IMR-90 (cell line): ENCODE measurements at regions not wholly inside any gene's neighbourhood (a gene's known extent, or its start where the extent isn't known, plus 50 kb on each side); places are given as distances from the start of the nearest gene placed in this dataset.

ENCODE experiments used
- ATAC-seq: fragments of 200-7000 bp; cut with Tn5 transposase; 2 replicates; pipeline ENCODE4 v1.9.1; 2020; ENCODE audit warnings: low read depth, mild to moderate bottlenecking, moderate library complexity
- BruUV-seq: library from RNA; stranded (reverse); fragments of 400-500 nt; replicated peaks from 2 replicates; lab custom pipeline; 2021; lab: Mats Ljungman, UMichigan
- CTCF ChIA-PET: fragments of 300-600 bp; formaldehyde crosslinking; extraction: SDS; loops from one replicate; lab custom pipeline; 2021; ENCODE audit warnings: antibody characterized with exemption; lab: Yijun Ruan, JAX
- POLR2A ChIA-PET: fragments of 300-600 bp; sonication (Branson Sonifier 250); formaldehyde crosslinking; loops from one replicate; lab custom pipeline; 2022; ENCODE audit warnings: antibody characterized with exemption; ENCODE audit not compliant: unreplicated experiment; lab: Charles Lee
- DNase-seq: peaks from one replicate; pipeline ENCODE4 v3.0.0; 2013
- H2AFZ ChIP-seq: replicated peaks from 2 replicates; pipeline ENCODE3; 2013; ENCODE audit warnings: low read length, mild to moderate bottlenecking; ENCODE audit not compliant: poor library complexity
- H2AK5ac ChIP-seq: 2 replicates; pipeline ENCODE4 v1.6.1; 2013; ENCODE audit warnings: low read depth, low read length, inconsistent platforms
- H2AK9ac ChIP-seq: replicated peaks from 2 replicates; pipeline ENCODE3; 2013; ENCODE audit warnings: mild to moderate bottlenecking, low read depth, low read length, moderate library complexity; ENCODE audit not compliant: poor library complexity
- H2BK120ac ChIP-seq: 2 replicates; pipeline ENCODE4 v1.6.1; 2013; ENCODE audit warnings: low read depth, low read length, inconsistent platforms
- H2BK15ac ChIP-seq: 3 replicates; pipeline ENCODE4 v1.6.1; 2013; ENCODE audit warnings: low read depth, low read length, inconsistent platforms
- H2BK20ac ChIP-seq: 2 replicates; pipeline ENCODE4 v1.6.1; 2013; ENCODE audit warnings: low read depth, mild to moderate bottlenecking, inconsistent platforms, low read length, moderate library complexity
- H2BK5ac ChIP-seq: 2 replicates; pipeline ENCODE4 v1.6.1; 2013; ENCODE audit warnings: mild to moderate bottlenecking, low read depth, low read length, inconsistent platforms; ENCODE audit not compliant: poor library complexity, severe bottlenecking
- H3K14ac ChIP-seq: replicated peaks from 2 replicates; pipeline ENCODE4 v1.6.1; 2013; ENCODE audit warnings: low read depth, low read length, inconsistent platforms
- H3K18ac ChIP-seq: 2 replicates; pipeline ENCODE4 v1.6.1; 2013; ENCODE audit warnings: low read depth, low read length, control low read depth
- H3K23ac ChIP-seq: 2 replicates; pipeline ENCODE4 v1.6.1; 2013; ENCODE audit warnings: low read depth, low read length, inconsistent platforms
- H3K27ac ChIP-seq: 2 replicates; pipeline ENCODE4 v1.5.1; 2013; ENCODE audit warnings: mild to moderate bottlenecking, control low read depth, low read length; ENCODE audit not compliant: insufficient read depth
- H3K27me3 ChIP-seq: 2 replicates; pipeline ENCODE4 v1.6.1; 2013; ENCODE audit warnings: low read length; ENCODE audit not compliant: control insufficient read depth, insufficient read depth
- H3K36me3 ChIP-seq: 2 replicates; pipeline ENCODE4 v1.6.1; 2013; ENCODE audit warnings: low read length, mixed read lengths; ENCODE audit not compliant: control insufficient read depth, insufficient read depth
- H3K4ac ChIP-seq: 2 replicates; pipeline ENCODE4 v1.6.1; 2013; ENCODE audit warnings: low read depth, low read length, inconsistent platforms
- H3K4me1 ChIP-seq: 2 replicates; pipeline ENCODE4 v1.6.1; 2013; ENCODE audit warnings: low read length, mixed read lengths; ENCODE audit not compliant: control insufficient read depth, insufficient read depth
- H3K4me2 ChIP-seq: 2 replicates; pipeline ENCODE4 v1.6.1; 2013; ENCODE audit warnings: low read depth, mild to moderate bottlenecking, control low read depth, low read length, moderate library complexity
- H3K4me3 ChIP-seq: 2 replicates; pipeline ENCODE4 v1.5.1; 2013; ENCODE audit warnings: low read depth, mild to moderate bottlenecking, control low read depth, low read length, moderate library complexity; ENCODE audit not compliant: insufficient read depth
- H3K56ac ChIP-seq: 2 replicates; pipeline ENCODE4 v1.6.1; 2013; ENCODE audit warnings: low read length, inconsistent platforms; ENCODE audit not compliant: insufficient read depth; ENCODE audit errors: extremely low read depth
- H3K79me1 ChIP-seq, 2 experiments: 2 replicates each; pipeline ENCODE4 v1.6.1; 2013; ENCODE audit warnings: low read length in 2 of 2, inconsistent platforms in 1 of 2, low read depth in 1 of 2
- H3K9ac ChIP-seq: 2 replicates; pipeline ENCODE4 v1.6.1; 2013; ENCODE audit warnings: low read depth, low read length, control low read depth
- H3K9me1 ChIP-seq: 2 replicates; pipeline ENCODE4 v1.6.1; 2013; ENCODE audit warnings: low read length, inconsistent platforms; ENCODE audit not compliant: insufficient read depth
- H3K9me3 ChIP-seq: 2 replicates; pipeline ENCODE4 v1.6.1; 2013; ENCODE audit warnings: low read length; ENCODE audit not compliant: control insufficient read depth, insufficient read depth
- H4K20me1 ChIP-seq: 2 replicates; pipeline ENCODE4 v1.6.1; 2013; ENCODE audit warnings: low read length, inconsistent platforms; ENCODE audit not compliant: insufficient read depth
- H4K5ac ChIP-seq: 2 replicates; pipeline ENCODE4 v1.6.1; 2013; ENCODE audit warnings: mild to moderate bottlenecking, low read depth, low read length, control low read depth
- H4K8ac ChIP-seq, 2 experiments: 2 replicates each; pipeline ENCODE4 v1.6.1; 2013; ENCODE audit warnings: low read depth in 2 of 2, low read length in 2 of 2, control low read depth in 1 of 2, inconsistent platforms in 1 of 2
- H4K91ac ChIP-seq: 2 replicates; pipeline ENCODE4 v1.6.1; 2013; ENCODE audit warnings: low read depth, low read length, inconsistent platforms; ENCODE audit not compliant: insufficient read depth
- BHLHE40 ChIP-seq: fragments of 150-350 bp; IDR thresholded peaks from 2 replicates; pipeline ENCODE4 v1.6.1; 2016; ENCODE audit warnings: mild to moderate bottlenecking, low read depth, low read length
- CEBPB ChIP-seq: IDR thresholded peaks from 2 replicates; pipeline ENCODE4 v1.6.1; 2012; ENCODE audit warnings: low read depth, low read length, improper control_type of control experiment
- CHD1 ChIP-seq: IDR thresholded peaks from 2 replicates; pipeline ENCODE4 v1.6.1; 2012; ENCODE audit warnings: low read depth, low read length, improper control_type of control experiment
- CTCF ChIP-seq: conservative IDR thresholded peaks from 2 replicates; pipeline ENCODE4 v1.5.1; 2012; ENCODE audit warnings: mild to moderate bottlenecking, low read depth, low read length, improper control_type of control experiment
- ELK1 ChIP-seq: fragments of 150-350 bp; IDR thresholded peaks from 2 replicates; pipeline ENCODE4 v1.6.1; 2016; ENCODE audit warnings: low read depth, mild to moderate bottlenecking, low read length, moderate library complexity, borderline replicate concordance
- FOS ChIP-seq: fragments of 150-350 bp; IDR thresholded peaks from 2 replicates; pipeline ENCODE4 v1.6.1; 2016; ENCODE audit warnings: low read depth, low read length
- MAFK ChIP-seq: IDR thresholded peaks from 2 replicates; pipeline ENCODE4 v1.6.1; 2012; ENCODE audit warnings: low read depth, low read length, improper control_type of control experiment
- MAZ ChIP-seq: IDR thresholded peaks from 2 replicates; pipeline ENCODE4 v1.6.1; 2012; ENCODE audit warnings: low read depth, mild to moderate bottlenecking, low read length, improper control_type of control experiment, moderate library complexity, borderline replicate concordance
- MXI1 ChIP-seq: IDR thresholded peaks from 2 replicates; pipeline ENCODE4 v1.6.1; 2012; ENCODE audit warnings: low read depth, mild to moderate bottlenecking, low read length, moderate library complexity, borderline replicate concordance
- NFE2L2 ChIP-seq: fragments of 150-350 bp; IDR thresholded peaks from 2 replicates; pipeline ENCODE4 v1.6.1; 2016; ENCODE audit warnings: low read depth, mild to moderate bottlenecking, low read length
- POLR2A ChIP-seq: IDR thresholded peaks from 2 replicates; pipeline ENCODE4 v1.6.1; 2012; ENCODE audit warnings: mild to moderate bottlenecking, low read depth, low read length
- RAD21 ChIP-seq: IDR thresholded peaks from 2 replicates; pipeline ENCODE4 v1.6.1; 2012; ENCODE audit warnings: low read length, improper control_type of control experiment
- RCOR1 ChIP-seq: IDR thresholded peaks from 2 replicates; pipeline ENCODE4 v1.6.1; 2012; ENCODE audit warnings: mild to moderate bottlenecking, low read length, improper control_type of control experiment; ENCODE audit not compliant: insufficient replicate concordance
- RFX5 ChIP-seq: IDR thresholded peaks from 2 replicates; pipeline ENCODE4 v1.8.0; 2012; ENCODE audit warnings: low read depth, mild to moderate bottlenecking, low read length, moderate library complexity
- SMC3 ChIP-seq: fragments of 150-350 bp; IDR thresholded peaks from 2 replicates; pipeline ENCODE4 v1.6.1; 2016; ENCODE audit warnings: low read depth, mild to moderate bottlenecking, antibody characterized with exemption, low read length, moderate library complexity
- USF2 ChIP-seq: fragments of 150-350 bp; IDR thresholded peaks from 2 replicates; pipeline ENCODE4 v1.6.1; 2017; ENCODE audit warnings: mild to moderate bottlenecking, antibody characterized with exemption, low read length, low read depth
- WGBS, 2 experiments: methylation state at CpG; one replicate each; pipeline versions ENCODE4 v1.1.5 to v1.1.7; 2013; ENCODE audit warnings: missing lambda C conversion rate in 2 of 2; ENCODE audit not compliant: insufficient read length in 1 of 2; ENCODE audit errors: extremely low coverage in 2 of 2; 5-methylcytosine and 5-hydroxymethylcytosine counted together
- dilution Hi-C: fragments of 300-500 bp; cut with HindIII; formaldehyde crosslinking; loops from one replicate; pipeline ENCODE4 v1.14.3; 2018; ENCODE audit warnings: low sequenced_read_pairs; ENCODE audit not compliant: unreplicated experiment
- in situ Hi-C: fragments of 300-500 bp; cut with MboI; formaldehyde crosslinking; loops from 3 replicates; pipeline ENCODE4 v1.14.3; 2019; ENCODE audit warnings: low sequenced_read_pairs, inconsistent platforms, mixed read lengths
- intact Hi-C: fragments of 100-400 bp; cut with micrococcal nuclease; formaldehyde crosslinking; loops from 2 replicates; pipeline ENCODE4 v1.10.0; 2022

- intact Hi-C loops = loop anchor here (1.0 to 10.0 kb wide), 8 partner anchors 92 to 576 kb away; partner anchors contain the start of genes ABI2 and CYP20A1
- H3K4me2 ChIP-seq = no peak overlapping the region
- no peak overlapping the region for H4K91ac ChIP-seq
- H3K9ac ChIP-seq = no peak overlapping the region
- TF ChIP-seq SMC3 = no peak
- no peak for TF ChIP-seq NFE2L2
- TF ChIP-seq FOS = no peak
- TF ChIP-seq POLR2A = no peak
- no peak for TF ChIP-seq MAFK
- TF ChIP-seq CEBPB = no peak
- TF ChIP-seq MXI1 = no peak
- TF ChIP-seq CTCF = no peak
- no peak for TF ChIP-seq CHD1
- TF ChIP-seq USF2 = no peak
- TF ChIP-seq MAZ = no peak
- TF ChIP-seq RAD21 = no peak
- no peak for TF ChIP-seq ELK1
- TF ChIP-seq RFX5 = no peak
- no peak for TF ChIP-seq BHLHE40
- TF ChIP-seq RCOR1 = no peak
- no peak overlapping the region for H2AK5ac ChIP-seq
- no peak overlapping the region for H3K4me3 ChIP-seq
- no peak overlapping the region for H4K8ac ChIP-seq
- dilution Hi-C loops = loop anchor here (25.0 kb wide), 1 partner anchor 303 kb away; no protein-coding TSS in a partner anchor
- peaks cover 10% of the 10 kb centered on the region for H3K9me1 ChIP-seq
- H3K27me3 ChIP-seq = peaks cover 20% of the 10 kb centered on the region
- no peak overlapping the region for H3K56ac ChIP-seq
- no peak overlapping the region for H3K27ac ChIP-seq
- no peaks in the 10 kb centered on the region for H4K20me1 ChIP-seq
- H3K36me3 ChIP-seq = no peaks in the 10 kb centered on the region
- DNase-seq (no peak), ATAC-seq (no peak)
- no peaks in the 10 kb centered on the region for H3K9me3 ChIP-seq
- H2AK9ac ChIP-seq = no peak overlapping the region
- no TSS peak for BruUV-seq
- H2BK5ac ChIP-seq = no peak overlapping the region
- no peak overlapping the region for H2BK120ac ChIP-seq
- no peaks in the 10 kb centered on the region for H3K79me1 ChIP-seq
- H2AFZ ChIP-seq = no peak overlapping the region
- H3K4ac ChIP-seq = no peak overlapping the region
- no peak overlapping the region for H4K5ac ChIP-seq
- POLR2A ChIA-PET = no interaction called here
- H3K18ac ChIP-seq = no peak overlapping the region
- H3K23ac ChIP-seq = no peak overlapping the region
- H3K4me1 ChIP-seq = peaks cover 6% of the 10 kb centered on the region
- H2BK20ac ChIP-seq = no peak overlapping the region
- in situ Hi-C loops = loop anchor here (25.0 kb wide), 1 partner anchor 578 kb away; the partner anchor contains the start of gene CYP20A1
- CTCF ChIA-PET = interaction anchor here (0.6 to 1.6 kb wide), 11 partner anchors 8 to 361 kb away, joined by 3 to 7 read pairs (median 4); no protein-coding TSS in a partner anchor
- no peak overlapping the region for H2BK15ac ChIP-seq
- WGBS, 2 experiments = no CpG with 5 or more reads among the region's 2 CpGs
- H3K14ac ChIP-seq = no peak overlapping the region
These were observed 52.1 kb upstream of the CTLA4 start for GRCh38 chr2:203815541-203815898.
